ENCODE measurements at regions not wholly inside any gene's neighbourhood (a gene's known extent, or its start where the extent isn't known, plus 50 kb on each side); places are given as distances from the start of the nearest gene placed in this dataset.

DNA sequence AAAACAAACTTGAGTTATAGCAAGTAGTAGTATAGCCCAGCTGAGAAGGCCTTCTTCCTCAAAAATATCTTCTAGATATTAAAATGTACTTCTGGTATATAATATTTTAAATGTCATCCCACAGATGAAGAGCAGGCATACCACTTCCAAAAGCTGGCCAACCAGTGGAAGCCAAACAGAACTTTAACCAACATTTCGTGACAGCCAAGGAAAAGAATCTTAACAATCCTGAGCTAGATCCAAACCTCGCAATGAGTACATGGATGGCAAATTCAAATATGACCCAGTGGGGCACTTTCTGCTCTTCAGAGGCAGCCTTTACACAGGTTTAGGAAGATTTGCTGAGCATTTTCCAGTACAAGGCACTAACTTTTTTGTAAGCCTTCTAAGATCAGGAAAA lies 91.8 kb upstream of the ACO1 start:
- Histone ChIP-seq H3K9me1 (ENCODE audit: insufficient read depth, low read length) (no peaks in the 10 kb centered on the region), H3K4me1 (ENCODE audit: control insufficient read depth, insufficient read depth, low read length) (no peaks in the 10 kb centered on the region)
- no peak for DNase-seq

More for the DNA sequence above, 91.8 kb upstream of the ACO1 start:
- ChIA-PET CTCF (no interaction called here), POLR2A (ENCODE audit: unreplicated experiment) (no interaction called here)
- Histone ChIP-seq H4K91ac (ENCODE audit: insufficient read depth, low read depth, low read length) (no peak overlapping the region), H3K4me3 (ENCODE audit: insufficient read depth, low read depth, low read length) (no peak overlapping the region), H3K4me2 (ENCODE audit: low read depth, low read length) (no peak overlapping the region), H3K36me3 (ENCODE audit: control insufficient read depth, insufficient read depth, low read length) (no peaks in the 10 kb centered on the region), H2BK120ac (ENCODE audit: low read depth, low read length) (no peak overlapping the region), H2AFZ (replicated peaks; ENCODE audit: low read length, poor library complexity) (no peak overlapping the region), H4K20me1 (ENCODE audit: insufficient read depth, low read length) (no peaks in the 10 kb centered on the region), H2AK5ac (ENCODE audit: low read depth, low read length) (no peak overlapping the region), H2BK15ac (ENCODE audit: low read depth, low read length) (no peak overlapping the region), H3K9ac (ENCODE audit: low read depth, low read length) (no peak overlapping the region), H3K18ac (ENCODE audit: low read depth, low read length) (no peak overlapping the region), H3K9me3 (ENCODE audit: control insufficient read depth, insufficient read depth, low read length) (no peaks in the 10 kb centered on the region), H3K27me3 (ENCODE audit: control insufficient read depth, insufficient read depth, low read length) (no peaks in the 10 kb centered on the region), H3K27ac (ENCODE audit: insufficient read depth, low read length) (no peak overlapping the region), H3K4ac (ENCODE audit: low read depth, low read length) (no peak overlapping the region), H2AK9ac (replicated peaks; ENCODE audit: low read depth, low read length, poor library complexity) (no peak overlapping the region), H2BK20ac (ENCODE audit: low read depth, low read length) (no peak overlapping the region), H3K23ac (ENCODE audit: low read depth, low read length) (no peak overlapping the region), H3K56ac (ENCODE audit: extremely low read depth, insufficient read depth, low read length) (no peak overlapping the region), H4K8ac (ENCODE audit: low read depth in 2 of 2, low read length in 2 of 2) (no peak overlapping the region), H2BK5ac (ENCODE audit: low read depth, low read length, poor library complexity, severe bottlenecking) (no peak overlapping the region), H3K14ac (replicated peaks; ENCODE audit: low read depth, low read length) (no peak overlapping the region), H3K79me1 (ENCODE audit: low read depth in 1 of 2, low read length in 2 of 2) (no peaks in the 10 kb centered on the region), H4K5ac (ENCODE audit: low read depth, low read length) (no peak overlapping the region)
- ATAC-seq (ENCODE audit: low read depth), result no peak
- intact Hi-C loops (cut with micrococcal nuclease), result no loop called here
- BruUV-seq (replicated peaks), result no TSS peak
- dilution Hi-C loops (cut with HindIII; ENCODE audit: low sequenced_read_pairs, unreplicated experiment), result no loop called here
- TF ChIP-seq CHD1 (IDR thresholded peaks at IDR 0.05; ENCODE audit: low read depth, low read length), result no peak
- TF ChIP-seq MXI1 (IDR thresholded peaks at IDR 0.05; ENCODE audit: borderline replicate concordance, low read depth, low read length), result no peak
- TF ChIP-seq, protein P1, sequence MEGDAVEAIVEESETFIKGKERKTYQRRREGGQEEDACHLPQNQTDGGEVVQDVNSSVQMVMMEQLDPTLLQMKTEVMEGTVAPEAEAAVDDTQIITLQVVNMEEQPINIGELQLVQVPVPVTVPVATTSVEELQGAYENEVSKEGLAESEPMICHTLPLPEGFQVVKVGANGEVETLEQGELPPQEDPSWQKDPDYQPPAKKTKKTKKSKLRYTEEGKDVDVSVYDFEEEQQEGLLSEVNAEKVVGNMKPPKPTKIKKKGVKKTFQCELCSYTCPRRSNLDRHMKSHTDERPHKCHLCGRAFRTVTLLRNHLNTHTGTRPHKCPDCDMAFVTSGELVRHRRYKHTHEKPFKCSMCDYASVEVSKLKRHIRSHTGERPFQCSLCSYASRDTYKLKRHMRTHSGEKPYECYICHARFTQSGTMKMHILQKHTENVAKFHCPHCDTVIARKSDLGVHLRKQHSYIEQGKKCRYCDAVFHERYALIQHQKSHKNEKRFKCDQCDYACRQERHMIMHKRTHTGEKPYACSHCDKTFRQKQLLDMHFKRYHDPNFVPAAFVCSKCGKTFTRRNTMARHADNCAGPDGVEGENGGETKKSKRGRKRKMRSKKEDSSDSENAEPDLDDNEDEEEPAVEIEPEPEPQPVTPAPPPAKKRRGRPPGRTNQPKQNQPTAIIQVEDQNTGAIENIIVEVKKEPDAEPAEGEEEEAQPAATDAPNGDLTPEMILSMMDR (conservative IDR thresholded peaks at IDR 0.05; ENCODE audit: low read depth, low read length), result no peak
- no peak for TF ChIP-seq NFE2L2 (IDR thresholded peaks at IDR 0.05; ENCODE audit: low read depth, low read length)
- no peak for TF ChIP-seq RAD21 (IDR thresholded peaks at IDR 0.05; ENCODE audit: low read length)
- no peak for TF ChIP-seq MAZ (IDR thresholded peaks at IDR 0.05; ENCODE audit: borderline replicate concordance, low read depth, low read length)
- TF ChIP-seq, protein P2, sequence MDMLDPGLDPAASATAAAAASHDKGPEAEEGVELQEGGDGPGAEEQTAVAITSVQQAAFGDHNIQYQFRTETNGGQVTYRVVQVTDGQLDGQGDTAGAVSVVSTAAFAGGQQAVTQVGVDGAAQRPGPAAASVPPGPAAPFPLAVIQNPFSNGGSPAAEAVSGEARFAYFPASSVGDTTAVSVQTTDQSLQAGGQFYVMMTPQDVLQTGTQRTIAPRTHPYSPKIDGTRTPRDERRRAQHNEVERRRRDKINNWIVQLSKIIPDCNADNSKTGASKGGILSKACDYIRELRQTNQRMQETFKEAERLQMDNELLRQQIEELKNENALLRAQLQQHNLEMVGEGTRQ (IDR thresholded peaks at IDR 0.05; ENCODE audit: low read depth, low read length), result no peak
- TF ChIP-seq RFX5 (IDR thresholded peaks at IDR 0.05; ENCODE audit: low read depth, low read length), result no peak
- TF ChIP-seq POLR2A (IDR thresholded peaks at IDR 0.05; ENCODE audit: low read depth, low read length), result no peak
- no peak for TF ChIP-seq MAFK (IDR thresholded peaks at IDR 0.05; ENCODE audit: low read depth, low read length)
- no peak for TF ChIP-seq CEBPB (IDR thresholded peaks at IDR 0.05; ENCODE audit: low read depth, low read length)
- TF ChIP-seq SMC3 (IDR thresholded peaks at IDR 0.05; ENCODE audit: low read depth, low read length), result no peak
- no peak for TF ChIP-seq RCOR1 (IDR thresholded peaks at IDR 0.05; ENCODE audit: insufficient replicate concordance, low read length)
- TF ChIP-seq, protein P3, sequence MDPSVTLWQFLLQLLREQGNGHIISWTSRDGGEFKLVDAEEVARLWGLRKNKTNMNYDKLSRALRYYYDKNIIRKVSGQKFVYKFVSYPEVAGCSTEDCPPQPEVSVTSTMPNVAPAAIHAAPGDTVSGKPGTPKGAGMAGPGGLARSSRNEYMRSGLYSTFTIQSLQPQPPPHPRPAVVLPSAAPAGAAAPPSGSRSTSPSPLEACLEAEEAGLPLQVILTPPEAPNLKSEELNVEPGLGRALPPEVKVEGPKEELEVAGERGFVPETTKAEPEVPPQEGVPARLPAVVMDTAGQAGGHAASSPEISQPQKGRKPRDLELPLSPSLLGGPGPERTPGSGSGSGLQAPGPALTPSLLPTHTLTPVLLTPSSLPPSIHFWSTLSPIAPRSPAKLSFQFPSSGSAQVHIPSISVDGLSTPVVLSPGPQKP (IDR thresholded peaks at IDR 0.05; ENCODE audit: borderline replicate concordance, low read depth, low read length), result no peak
- no peak for TF ChIP-seq FOS (IDR thresholded peaks at IDR 0.05; ENCODE audit: low read depth, low read length)
- WGBS, 2 experiments (ENCODE audit: extremely low coverage in 2 of 2, insufficient read length in 1 of 2), result no CpG with 5 or more reads among the region's 2 CpGs
- in situ Hi-C loops (cut with MboI; ENCODE audit: low sequenced_read_pairs), result no loop called here
